Uterus (tissue), 3 donors: ENCODE measurements at regions not wholly inside any gene's neighbourhood (a gene's known extent, or its start where the extent isn't known, plus 50 kb on each side); places are given as distances from the start of the nearest gene placed in this dataset.

Experiments used
- DNase-seq, 2 donors: peaks; one replicate each; pipeline ENCODE4 v3.0.0-alpha.2; 2019 to 2020
- H3K27ac ChIP-seq, 2 donors: fragments of 200-600 bp; sonication (generic); 1 replicate in 1 of 2; 2 replicates in 1 of 2; pipeline ENCODE4 v1.5.1; 2016 to 2018
- H3K27me3 ChIP-seq, 2 donors: fragments of 200-600 bp; sonication (generic); one replicate each; pipeline ENCODE4 v1.5.1; 2018 to 2019; ENCODE audit warnings: control low read depth in 1 of 2
- H3K36me3 ChIP-seq, 2 donors: fragments of 200-600 bp; sonication (generic); one replicate each; pipeline ENCODE4 v1.5.1; 2019; ENCODE audit warnings: control low read depth in 1 of 2
- H3K4me1 ChIP-seq, 2 donors: fragments of 200-600 bp; sonication (generic); one replicate each; pipeline ENCODE4 v1.5.1; 2018 to 2019; ENCODE audit warnings: control low read depth in 1 of 2
- H3K4me3 ChIP-seq, 2 donors: fragments of 200-600 bp; sonication (generic); 1 replicate in 1 of 2; 2 replicates in 1 of 2; pipeline ENCODE4 v1.5.1; 2018 to 2019; ENCODE audit warnings: mild to moderate bottlenecking in 1 of 2
- H3K9me3 ChIP-seq, 2 donors: fragments of 200-600 bp; sonication (generic); one replicate each; pipeline ENCODE4 v1.5.1; 2019; ENCODE audit warnings: control low read depth in 1 of 2
- POLR2A ChIP-seq, 2 donors: fragments of 450-650 bp; IDR thresholded peaks; one replicate each; pipeline ENCODE4 v1.6.1; 2016; ENCODE audit warnings: antibody characterized with exemption in 2 of 2, mild to moderate bottlenecking in 1 of 2, moderate library complexity in 1 of 2
- intact Hi-C: fragments of 100-400 bp; cut with DNase I; formaldehyde crosslinking; loops from one replicate; pipeline ENCODE4 v1.15.1; 2023; ENCODE audit warnings: low total_unique reads
- TF ChIP-seq, protein P1 (sequence below), 4 experiments: fragments of 200-600 bp in 2 of 4; fragments of 450-650 bp in 2 of 4; sonication (generic) in 2 of 4; IDR thresholded peaks; one replicate each; pipeline ENCODE4 v1.5.1; 2016 to 2019; ENCODE audit warnings: antibody characterized with exemption in 4 of 4, mild to moderate bottlenecking in 2 of 4, moderate library complexity in 1 of 4
- donor health status: DM: yes; HTN: yes; CAD: no.

- DNase-seq, result no peak
- no peak overlapping the region for H3K4me3 ChIP-seq
- intact Hi-C loops, result no loop called here
- no peaks in the 10 kb centered on the region for H3K4me1 ChIP-seq
- no peaks in the 10 kb centered on the region for H3K27me3 ChIP-seq
- TF ChIP-seq POLR2A (IDR thresholded peaks at IDR 0.05), result no peak
- TF ChIP-seq, protein P1, sequence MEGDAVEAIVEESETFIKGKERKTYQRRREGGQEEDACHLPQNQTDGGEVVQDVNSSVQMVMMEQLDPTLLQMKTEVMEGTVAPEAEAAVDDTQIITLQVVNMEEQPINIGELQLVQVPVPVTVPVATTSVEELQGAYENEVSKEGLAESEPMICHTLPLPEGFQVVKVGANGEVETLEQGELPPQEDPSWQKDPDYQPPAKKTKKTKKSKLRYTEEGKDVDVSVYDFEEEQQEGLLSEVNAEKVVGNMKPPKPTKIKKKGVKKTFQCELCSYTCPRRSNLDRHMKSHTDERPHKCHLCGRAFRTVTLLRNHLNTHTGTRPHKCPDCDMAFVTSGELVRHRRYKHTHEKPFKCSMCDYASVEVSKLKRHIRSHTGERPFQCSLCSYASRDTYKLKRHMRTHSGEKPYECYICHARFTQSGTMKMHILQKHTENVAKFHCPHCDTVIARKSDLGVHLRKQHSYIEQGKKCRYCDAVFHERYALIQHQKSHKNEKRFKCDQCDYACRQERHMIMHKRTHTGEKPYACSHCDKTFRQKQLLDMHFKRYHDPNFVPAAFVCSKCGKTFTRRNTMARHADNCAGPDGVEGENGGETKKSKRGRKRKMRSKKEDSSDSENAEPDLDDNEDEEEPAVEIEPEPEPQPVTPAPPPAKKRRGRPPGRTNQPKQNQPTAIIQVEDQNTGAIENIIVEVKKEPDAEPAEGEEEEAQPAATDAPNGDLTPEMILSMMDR (IDR thresholded peaks at IDR 0.05), result no peak
- H3K9me3 ChIP-seq, result no peaks in the 10 kb centered on the region
- no peak overlapping the region for H3K27ac ChIP-seq
- no peaks in the 10 kb centered on the region for H3K36me3 ChIP-seq
Observed at GRCh38 chr4:126610933-126611332, 1021.8 kb upstream of the INTU start.

- Histone ChIP-seq H3K36me3 (no peaks in the 10 kb centered on the region), H3K27me3 (no peaks in the 10 kb centered on the region), H3K9me3 (no peaks in the 10 kb centered on the region), H3K27ac (no peak overlapping the region), H3K4me3 (no peak overlapping the region), H3K4me1 (no peaks in the 10 kb centered on the region)
- DNase-seq, result no peak
- TF ChIP-seq POLR2A (IDR thresholded peaks at IDR 0.05), result no peak
- TF ChIP-seq, protein P1 (IDR thresholded peaks at IDR 0.05), result no peak
- intact Hi-C loops, result no loop called here
Observed at GRCh38 chr4:126611900-126612299, 1020.9 kb upstream of the INTU start.

DNA sequence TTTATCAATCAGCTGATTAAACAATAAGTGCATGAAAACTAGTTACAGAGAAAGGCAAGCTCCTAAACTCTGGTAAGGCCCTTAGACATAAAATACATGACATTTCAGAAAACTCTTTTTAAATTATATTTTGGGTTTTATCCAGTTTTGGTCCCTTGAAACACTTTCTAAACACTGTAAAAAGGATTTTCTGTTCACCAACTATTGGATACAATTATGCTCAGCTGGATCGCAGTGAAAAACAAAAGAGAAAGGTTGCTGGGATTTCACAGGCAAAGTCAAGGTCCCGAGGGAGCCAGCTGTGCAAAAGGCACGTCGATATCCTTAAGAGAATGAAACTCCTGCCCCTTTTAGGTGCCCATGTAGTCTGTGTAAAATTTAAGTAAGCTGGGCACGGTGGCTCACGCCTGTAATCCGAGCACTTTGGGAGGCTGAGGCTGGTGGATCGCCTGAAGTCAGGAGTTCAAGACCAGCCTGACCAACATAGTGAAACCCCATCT lies 1018.4 kb upstream of the INTU start:
- Histone ChIP-seq H3K9me3 (no peaks in the 10 kb centered on the region), H3K27ac (no peak overlapping the region), H3K36me3 (no peaks in the 10 kb centered on the region), H3K4me3 (no peak overlapping the region), H3K4me1 (no peaks in the 10 kb centered on the region), H3K27me3 (no peaks in the 10 kb centered on the region)
- intact Hi-C loops, result no loop called here
- no peak for DNase-seq
- TF ChIP-seq, protein P1 (IDR thresholded peaks at IDR 0.05), result no peak
- no peak for TF ChIP-seq POLR2A (IDR thresholded peaks at IDR 0.05)

- no peaks in the 10 kb centered on the region for H3K9me3 ChIP-seq
- no peak overlapping the region for H3K4me3 ChIP-seq
- no peak for TF ChIP-seq POLR2A (IDR thresholded peaks at IDR 0.05)
- H3K27ac ChIP-seq, result no peak overlapping the region
- H3K36me3 ChIP-seq, result no peaks in the 10 kb centered on the region
- no peaks in the 10 kb centered on the region for H3K27me3 ChIP-seq
- no peaks in the 10 kb centered on the region for H3K4me1 ChIP-seq
- no peak for DNase-seq
- intact Hi-C loops, result no loop called here
Observed at GRCh38 chr4:126616795-126617194, 1016.0 kb upstream of the INTU start.

GRCh38 chr4:126627255-126627654 lies 1005.5 kb upstream of the INTU start:
- TF ChIP-seq POLR2A (IDR thresholded peaks at IDR 0.05), result no peak
- TF ChIP-seq, protein P1 (IDR thresholded peaks at IDR 0.05), result no peak
- DNase-seq, result no peak
- intact Hi-C loops, result no loop called here
- Histone ChIP-seq H3K36me3 (no peaks in the 10 kb centered on the region), H3K27ac (no peak overlapping the region), H3K4me1 (no peaks in the 10 kb centered on the region), H3K27me3 (no peaks in the 10 kb centered on the region), H3K4me3 (no peak overlapping the region), H3K9me3 (no peaks in the 10 kb centered on the region)

DNA sequence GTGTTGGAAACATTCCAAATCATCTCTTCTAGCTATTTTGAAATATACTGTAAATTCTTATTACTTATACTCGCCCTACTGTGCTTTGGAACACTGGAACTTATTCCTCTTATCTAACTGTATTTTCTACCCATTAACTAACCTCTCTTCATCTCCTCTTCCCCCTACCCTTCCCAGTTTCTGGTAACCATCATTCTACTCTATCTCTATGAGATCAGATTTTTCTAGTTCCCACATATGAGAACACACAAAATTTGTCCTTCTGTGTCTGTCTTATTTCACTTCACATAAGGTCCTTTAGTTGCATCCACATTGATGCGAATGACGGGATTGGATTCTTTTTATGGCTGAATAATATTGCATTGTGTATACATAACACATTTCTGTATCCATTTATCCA lies 1003.8 kb upstream of the INTU start:
- Histone ChIP-seq H3K27ac (no peak overlapping the region), H3K36me3 (no peaks in the 10 kb centered on the region), H3K4me1 (no peaks in the 10 kb centered on the region), H3K9me3 (no peaks in the 10 kb centered on the region), H3K4me3 (no peak overlapping the region), H3K27me3 (no peaks in the 10 kb centered on the region)
- TF ChIP-seq, protein P1 (IDR thresholded peaks at IDR 0.05), result no peak
- no peak for TF ChIP-seq POLR2A (IDR thresholded peaks at IDR 0.05)
- intact Hi-C loops, result no loop called here
- DNase-seq, result no peak
